ENCODE measurements at regions not wholly inside any gene's neighbourhood (a gene's known extent, or its start where the extent isn't known, plus 50 kb on each side); places are given as distances from the start of the nearest gene placed in this dataset.

DNA sequence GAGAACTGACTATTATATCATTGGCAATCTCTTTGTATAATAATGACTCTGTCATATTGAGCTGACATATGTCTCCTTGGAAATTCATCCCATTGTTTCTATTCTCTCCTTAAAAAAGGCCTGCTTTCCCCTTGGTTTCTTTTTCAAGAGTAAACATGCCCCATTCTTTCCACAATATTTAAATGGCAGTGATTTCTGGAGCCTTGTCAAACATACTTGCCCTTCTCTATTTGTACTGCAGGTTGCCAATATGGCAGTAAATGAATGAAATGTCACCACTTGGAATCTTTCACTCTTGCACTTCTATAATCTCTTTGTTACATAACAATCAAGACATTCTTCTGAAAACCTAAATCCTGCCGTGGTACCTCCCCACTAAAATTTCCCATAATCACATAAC lies 1265.1 kb upstream of the CDH8 start:
- H4K8ac ChIP-seq (ENCODE audit: low read depth, low read length) = no peak overlapping the region
- H3K9ac ChIP-seq (ENCODE audit: low read depth, low read length, poor library complexity) = no peak overlapping the region
- no peak overlapping the region for H2BK12ac ChIP-seq (ENCODE audit: low read length)
- no peak overlapping the region for H3K4me3 ChIP-seq (ENCODE audit: low read length in 2 of 2)
- H3K4me1 ChIP-seq (ENCODE audit: control insufficient read depth in 2 of 2, insufficient read depth in 1 of 2, low read depth in 1 of 2, low read length in 2 of 2) = peaks cover 9 to 12% of the 10 kb centered on the region in 2 donors
- no peak overlapping the region for H3K14ac ChIP-seq (ENCODE audit: low read length)
- H3K18ac ChIP-seq (ENCODE audit: low read length) = no peak overlapping the region
- H3K79me1 ChIP-seq (ENCODE audit: low read depth, low read length) = no peaks in the 10 kb centered on the region
- H2BK120ac ChIP-seq (ENCODE audit: low read depth, low read length) = no peak overlapping the region
- no peak overlapping the region for H3K4me2 ChIP-seq (ENCODE audit: insufficient read depth, low read length, poor library complexity, severe bottlenecking)
- H3K23ac ChIP-seq (ENCODE audit: low read depth, low read length, poor library complexity) = no peak overlapping the region
- no peak overlapping the region for H4K91ac ChIP-seq (ENCODE audit: low read depth, low read length, poor library complexity)
- H3K4ac ChIP-seq (ENCODE audit: low read length) = no peak overlapping the region
- WGBS, 2 donors (ENCODE audit: extremely low coverage in 2 of 2, insufficient read length in 2 of 2, insufficient replicate concordance in 1 of 2) = no CpG with 5 or more reads among the region's 1 CpG
- H2AFZ ChIP-seq (ENCODE audit: low read length) = peak overlapping the region; percentile 63
- no peaks in the 10 kb centered on the region for H3K36me3 ChIP-seq (replicated peaks in 1 of 2; ENCODE audit: control insufficient read depth in 2 of 2, insufficient read depth in 2 of 2, low read length in 2 of 2)
- no peak overlapping the region for H2BK15ac ChIP-seq (ENCODE audit: low read length)
- H3K9me3 ChIP-seq (replicated peaks in 1 of 2; ENCODE audit: control insufficient read depth in 2 of 2, insufficient read depth in 1 of 2, low read depth in 1 of 2, low read length in 2 of 2) = no peaks in the 10 kb centered on the region
- H2BK5ac ChIP-seq (ENCODE audit: low read length) = no peak overlapping the region
- H2AK5ac ChIP-seq (ENCODE audit: low read depth, low read length) = no peak overlapping the region
- H3K27ac ChIP-seq (replicated peaks; ENCODE audit: low read length) = no peak overlapping the region
- DNase-seq (ENCODE audit: low spot score) = no peak
- H3K27me3 ChIP-seq (ENCODE audit: control insufficient read depth in 3 of 3, insufficient read depth in 3 of 3, low read depth in 1 of 3, low read length in 3 of 3) = no peaks in the 10 kb centered on the region

DNA sequence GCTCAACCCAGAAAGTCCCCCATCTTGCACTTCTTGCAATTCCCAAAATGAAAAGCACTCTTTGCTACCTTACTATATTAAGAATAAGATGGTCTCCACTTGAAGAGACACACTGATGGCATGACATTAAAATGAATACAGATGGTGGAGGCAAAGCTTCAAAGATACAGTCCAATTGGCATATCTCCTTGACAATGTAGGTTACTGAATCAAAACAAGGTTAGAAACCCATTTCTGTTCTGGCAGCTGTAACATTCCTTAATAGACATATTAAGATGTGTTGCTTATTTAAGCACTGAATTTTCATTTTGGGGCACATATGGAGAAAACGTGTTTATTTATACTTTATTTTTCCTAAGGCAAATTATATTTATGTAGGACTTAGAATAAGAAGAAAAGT lies 1262.8 kb upstream of the CDH8 start:
- no peak overlapping the region for H2BK15ac ChIP-seq (ENCODE audit: low read length)
- no peaks in the 10 kb centered on the region for H3K9me3 ChIP-seq (replicated peaks in 1 of 2; ENCODE audit: control insufficient read depth in 2 of 2, insufficient read depth in 1 of 2, low read depth in 1 of 2, low read length in 2 of 2)
- peak overlapping the region; percentile 2 for H2AFZ ChIP-seq (ENCODE audit: low read length)
- no peak for DNase-seq (ENCODE audit: low spot score)
- no peak overlapping the region for H3K18ac ChIP-seq (ENCODE audit: low read length)
- no peak overlapping the region for H2BK5ac ChIP-seq (ENCODE audit: low read length)
- no CpG with 5 or more reads among the region's 1 CpG for WGBS, 2 donors (ENCODE audit: extremely low coverage in 2 of 2, insufficient read length in 2 of 2, insufficient replicate concordance in 1 of 2)
- H3K4me3 ChIP-seq (ENCODE audit: low read length in 2 of 2) = no peak overlapping the region
- H4K91ac ChIP-seq (ENCODE audit: low read depth, low read length, poor library complexity) = no peak overlapping the region
- H3K23ac ChIP-seq (ENCODE audit: low read depth, low read length, poor library complexity) = no peak overlapping the region
- H3K14ac ChIP-seq (ENCODE audit: low read length) = no peak overlapping the region
- no peak overlapping the region for H3K4ac ChIP-seq (ENCODE audit: low read length)
- no peaks in the 10 kb centered on the region for H3K36me3 ChIP-seq (replicated peaks in 1 of 2; ENCODE audit: control insufficient read depth in 2 of 2, insufficient read depth in 2 of 2, low read length in 2 of 2)
- no peaks in the 10 kb centered on the region for H3K79me1 ChIP-seq (ENCODE audit: low read depth, low read length)
- H3K4me2 ChIP-seq (ENCODE audit: insufficient read depth, low read length, poor library complexity, severe bottlenecking) = no peak overlapping the region
- no peak overlapping the region for H2AK5ac ChIP-seq (ENCODE audit: low read depth, low read length)
- H3K27me3 ChIP-seq (ENCODE audit: control insufficient read depth in 3 of 3, insufficient read depth in 3 of 3, low read depth in 1 of 3, low read length in 3 of 3) = no peaks in the 10 kb centered on the region
- no peak overlapping the region for H4K8ac ChIP-seq (ENCODE audit: low read depth, low read length)
- H2BK12ac ChIP-seq (ENCODE audit: low read length) = no peak overlapping the region
- no peak overlapping the region for H2BK120ac ChIP-seq (ENCODE audit: low read depth, low read length)
- H3K9ac ChIP-seq (ENCODE audit: low read depth, low read length, poor library complexity) = no peak overlapping the region
- H3K4me1 ChIP-seq (ENCODE audit: control insufficient read depth in 2 of 2, insufficient read depth in 1 of 2, low read depth in 1 of 2, low read length in 2 of 2) = peaks cover 5 to 12% of the 10 kb centered on the region in 2 donors
- H3K27ac ChIP-seq (replicated peaks; ENCODE audit: low read length) = no peak overlapping the region

- Histone ChIP-seq H3K18ac (ENCODE audit: low read length) (no peak overlapping the region), H3K4me3 (ENCODE audit: low read length in 2 of 2) (no peak overlapping the region), H4K91ac (ENCODE audit: low read depth, low read length, poor library complexity) (no peak overlapping the region), H3K36me3 (replicated peaks in 1 of 2; ENCODE audit: control insufficient read depth in 2 of 2, insufficient read depth in 2 of 2, low read length in 2 of 2) (no peaks in the 10 kb centered on the region), H3K4ac (ENCODE audit: low read length) (no peak overlapping the region), H3K4me2 (ENCODE audit: insufficient read depth, low read length, poor library complexity, severe bottlenecking) (no peak overlapping the region), H3K23ac (ENCODE audit: low read depth, low read length, poor library complexity) (no peak overlapping the region), H3K27me3 (ENCODE audit: control insufficient read depth in 3 of 3, insufficient read depth in 3 of 3, low read depth in 1 of 3, low read length in 3 of 3) (no peaks in the 10 kb centered on the region), H2BK120ac (ENCODE audit: low read depth, low read length) (no peak overlapping the region), H3K27ac (replicated peaks; ENCODE audit: low read length) (no peak overlapping the region), H2BK15ac (ENCODE audit: low read length) (no peak overlapping the region), H3K4me1 (ENCODE audit: control insufficient read depth in 2 of 2, insufficient read depth in 1 of 2, low read depth in 1 of 2, low read length in 2 of 2) (no peaks in the 10 kb centered on the region), H3K79me1 (ENCODE audit: low read depth, low read length) (no peaks in the 10 kb centered on the region), H3K14ac (ENCODE audit: low read length) (no peak overlapping the region), H3K9me3 (replicated peaks in 1 of 2; ENCODE audit: control insufficient read depth in 2 of 2, insufficient read depth in 1 of 2, low read depth in 1 of 2, low read length in 2 of 2) (no peaks in the 10 kb centered on the region), H4K8ac (ENCODE audit: low read depth, low read length) (no peak overlapping the region), H2AK5ac (ENCODE audit: low read depth, low read length) (no peak overlapping the region), H3K9ac (ENCODE audit: low read depth, low read length, poor library complexity) (no peak overlapping the region), H2BK12ac (ENCODE audit: low read length) (no peak overlapping the region), H2AFZ (ENCODE audit: low read length) (no peak overlapping the region), H2BK5ac (ENCODE audit: low read length) (no peak overlapping the region)
- no peak for DNase-seq (ENCODE audit: low spot score)
- WGBS, 2 donors (ENCODE audit: extremely low coverage in 2 of 2, insufficient read length in 2 of 2, insufficient replicate concordance in 1 of 2) = no CpG with 5 or more reads among the region's 11 CpGs
Observed at GRCh38 chr16:63292036-63292435, 1255.8 kb upstream of the CDH8 start.

GRCh38 chr16:63289834-63290460 lies 1253.7 kb upstream of the CDH8 start:
- H3K9ac ChIP-seq (ENCODE audit: low read depth, low read length, poor library complexity) = no peak overlapping the region
- no peaks in the 10 kb centered on the region for H3K79me1 ChIP-seq (ENCODE audit: low read depth, low read length)
- no peak overlapping the region for H3K4me3 ChIP-seq (ENCODE audit: low read length in 2 of 2)
- peak overlapping the region; percentile 38 for H2AFZ ChIP-seq (ENCODE audit: low read length)
- no peak overlapping the region for H2BK12ac ChIP-seq (ENCODE audit: low read length)
- DNase-seq (ENCODE audit: low spot score) = peak; percentile 51
- H2BK5ac ChIP-seq (ENCODE audit: low read length) = no peak overlapping the region
- H2AK5ac ChIP-seq (ENCODE audit: low read depth, low read length) = no peak overlapping the region
- H2BK120ac ChIP-seq (ENCODE audit: low read depth, low read length) = no peak overlapping the region
- H3K27me3 ChIP-seq (ENCODE audit: control insufficient read depth in 3 of 3, insufficient read depth in 3 of 3, low read depth in 1 of 3, low read length in 3 of 3) = no peaks in the 10 kb centered on the region
- H3K27ac ChIP-seq (replicated peaks; ENCODE audit: low read length) = no peak overlapping the region
- no peak overlapping the region for H4K8ac ChIP-seq (ENCODE audit: low read depth, low read length)
- no peak overlapping the region for H3K14ac ChIP-seq (ENCODE audit: low read length)
- H3K23ac ChIP-seq (ENCODE audit: low read depth, low read length, poor library complexity) = no peak overlapping the region
- H4K91ac ChIP-seq (ENCODE audit: low read depth, low read length, poor library complexity) = no peak overlapping the region
- no CpG with 5 or more reads among the region's 16 CpGs for WGBS, 2 donors (ENCODE audit: extremely low coverage in 2 of 2, insufficient read length in 2 of 2, insufficient replicate concordance in 1 of 2)
- no peaks in the 10 kb centered on the region for H3K9me3 ChIP-seq (replicated peaks in 1 of 2; ENCODE audit: control insufficient read depth in 2 of 2, insufficient read depth in 1 of 2, low read depth in 1 of 2, low read length in 2 of 2)
- no peak overlapping the region for H2BK15ac ChIP-seq (ENCODE audit: low read length)
- H3K4ac ChIP-seq (ENCODE audit: low read length) = no peak overlapping the region
- no peak overlapping the region for H3K4me2 ChIP-seq (ENCODE audit: insufficient read depth, low read length, poor library complexity, severe bottlenecking)
- no peaks in the 10 kb centered on the region for H3K4me1 ChIP-seq (ENCODE audit: control insufficient read depth in 2 of 2, insufficient read depth in 1 of 2, low read depth in 1 of 2, low read length in 2 of 2)
- H3K36me3 ChIP-seq (replicated peaks in 1 of 2; ENCODE audit: control insufficient read depth in 2 of 2, insufficient read depth in 2 of 2, low read length in 2 of 2) = no peaks in the 10 kb centered on the region
- no peak overlapping the region for H3K18ac ChIP-seq (ENCODE audit: low read length)
